GM23248 (cell line): ENCODE measurements at regions not wholly inside any gene's neighbourhood (a gene's known extent, or its start where the extent isn't known, plus 50 kb on each side); places are given as distances from the start of the nearest gene placed in this dataset.

ENCODE experiments used
- EZH2 ChIP-seq: fragments of 200-600 bp; sonication (generic); IDR thresholded peaks from 2 replicates; pipeline ENCODE4 v1.6.1; 2018; ENCODE audit warnings: antibody characterized with exemption, mild to moderate bottlenecking; ENCODE audit not compliant: insufficient read depth, poor library complexity, severe bottlenecking
- EZH2phosphoT487 ChIP-seq: fragments of 200-600 bp; sonication (generic); IDR thresholded peaks from 2 replicates; pipeline ENCODE4 v1.6.1; 2018; ENCODE audit warnings: antibody characterized with exemption, moderate library complexity, mild to moderate bottlenecking, low read depth; ENCODE audit not compliant: insufficient read depth

- TF ChIP-seq EZH2 (no peak), EZH2phosphoT487 (no peak)
Measured at GRCh38 chr14:85897808-85898207, 367.9 kb downstream of the FLRT2 start.
